SK-N-SH (cell line): ENCODE measurements at regions not wholly inside any gene's neighbourhood (a gene's known extent, or its start where the extent isn't known, plus 50 kb on each side); places are given as distances from the start of the nearest gene placed in this dataset.

Experiments
- CTCF ChIA-PET: fragments of 300-600, 350-600 bp; formaldehyde crosslinking; extraction: SDS; loops from one replicate; lab custom pipeline; 2021; lab: Yijun Ruan, JAX
- POLR2A ChIA-PET: fragments of 350-600 bp; sonication (Branson Sonifier 250); formaldehyde crosslinking; extraction: SDS; loops from one replicate; lab custom pipeline; 2020; ENCODE audit warnings: antibody characterized with exemption, inconsistent platforms; lab: Yijun Ruan, JAX
- DNase-seq: peaks from one replicate; pipeline ENCODE4 v3.0.0; 2012
- H2AFZ ChIP-seq: fragments of 200-600 bp; sonication (generic); 2 replicates; pipeline ENCODE4 v1.8.1; 2016; ENCODE audit warnings: antibody characterized with exemption, mild to moderate bottlenecking, low read depth
- H3F3A ChIP-seq: fragments of 200-600 bp; sonication (generic); replicated peaks from 2 replicates; pipeline ENCODE3; 2016; ENCODE audit warnings: antibody characterized with exemption, mild to moderate bottlenecking; ENCODE audit not compliant: insufficient read depth
- H3K27ac ChIP-seq, 2 experiments: fragments of 200-500 bp in 1 of 2; fragments of 200-600 bp in 1 of 2; sonication (Bioruptor generic) in 1 of 2; sonication (generic), shearing (Covaris generic) in 1 of 2; 2 replicates each; pipeline versions ENCODE4 v1.5.1 to v1.6.1; 2014 to 2016; ENCODE audit warnings: low read depth in 2 of 2, inconsistent platforms in 1 of 2, low read length in 1 of 2, mild to moderate bottlenecking in 1 of 2, mixed read lengths in 1 of 2
- H3K27me3 ChIP-seq: fragments of 200-600 bp; sonication (generic), shearing (Covaris generic); 2 replicates; pipeline ENCODE4 v1.6.1; 2016; ENCODE audit warnings: mixed run types; ENCODE audit not compliant: insufficient read depth
- H3K36me3 ChIP-seq, 2 experiments: fragments of 200-500 bp in 1 of 2; fragments of 200-600 bp in 1 of 2; sonication (Bioruptor generic) in 1 of 2; sonication (generic) in 1 of 2; replicated peaks in 1 of 2; 2 replicates each; pipeline versions ENCODE3 to v1.5.1; 2014 to 2016; ENCODE audit warnings: low read length in 1 of 2, mild to moderate bottlenecking in 1 of 2; ENCODE audit not compliant: insufficient read depth in 2 of 2, control insufficient read depth in 1 of 2
- H3K4me1 ChIP-seq, 2 experiments: fragments of 200-500 bp in 1 of 2; fragments of 200-600 bp in 1 of 2; sonication (Bioruptor generic) in 1 of 2; sonication (generic), shearing (Covaris generic) in 1 of 2; 2 replicates each; pipeline versions ENCODE4 v1.5.1 to v1.6.1; 2014 to 2016; ENCODE audit warnings: low read depth in 1 of 2, low read length in 1 of 2, mixed run types in 1 of 2; ENCODE audit not compliant: insufficient read depth in 2 of 2, control insufficient read depth in 1 of 2
- H3K4me2 ChIP-seq: fragments of 200-600 bp; sonication (generic), shearing (Covaris generic); 2 replicates; pipeline ENCODE4 v1.6.1; 2017; ENCODE audit warnings: mixed run types
- H3K4me3 ChIP-seq, 2 experiments: fragments of 200-500 bp in 1 of 2; fragments of 200-600 bp in 1 of 2; sonication (Bioruptor generic) in 1 of 2; sonication (generic), shearing (Covaris generic) in 1 of 2; 2 replicates each; pipeline versions ENCODE4 v1.5.1 to v1.8.1; 2014 to 2016; ENCODE audit warnings: low read depth in 2 of 2, inconsistent platforms in 1 of 2, low read length in 1 of 2, mild to moderate bottlenecking in 1 of 2, mixed read lengths in 1 of 2, moderate library complexity in 1 of 2
- H3K79me2 ChIP-seq: fragments of 200-600 bp; sonication (generic); 2 replicates; pipeline ENCODE4 v1.8.1; 2017; ENCODE audit warnings: mild to moderate bottlenecking; ENCODE audit not compliant: insufficient read depth
- H3K9ac ChIP-seq: fragments of 200-600 bp; sonication (generic); 2 replicates; pipeline ENCODE4 v1.6.1; 2017; ENCODE audit warnings: mixed run types
- H3K9me2 ChIP-seq: fragments of 200-600 bp; sonication (generic); 2 replicates; pipeline ENCODE4 v1.6.1; 2017; ENCODE audit warnings: mixed run types
- H3K9me3 ChIP-seq: fragments of 200-600 bp; sonication (generic); 2 replicates; pipeline ENCODE4 v1.6.1; 2017; ENCODE audit warnings: mixed run types, mild to moderate bottlenecking, moderate library complexity
- H4K20me1 ChIP-seq: fragments of 200-600 bp; sonication (generic); 2 replicates; pipeline ENCODE4 v1.6.1; 2017; ENCODE audit warnings: mild to moderate bottlenecking, mixed run types; ENCODE audit not compliant: insufficient read depth
- CHD2 ChIP-seq: fragments of 150-350 bp; IDR thresholded peaks from 2 replicates; pipeline ENCODE4 v1.6.1; 2018; ENCODE audit warnings: low read length; ENCODE audit not compliant: partially characterized antibody
- EP300 ChIP-seq, 2 experiments: IDR thresholded peaks; 2 replicates each; pipeline versions ENCODE4 v1.4.0 to v1.6.1; 2012; ENCODE audit warnings: borderline replicate concordance in 1 of 2, low read depth in 1 of 2, low read length in 1 of 2
- EZH2phosphoT487 ChIP-seq: fragments of 200-600 bp; sonication (generic); IDR thresholded peaks from 2 replicates; pipeline ENCODE4 v1.6.1; 2017; ENCODE audit warnings: low read depth, mixed run types, mild to moderate bottlenecking, antibody characterized with exemption, moderate library complexity, borderline replicate concordance
- GABPA ChIP-seq: IDR thresholded peaks from 2 replicates; pipeline ENCODE4 v1.4.0; 2012; ENCODE audit warnings: low read depth, mild to moderate bottlenecking
- GATA2 ChIP-seq: sonication (generic); formaldehyde crosslinking; IDR thresholded peaks from 2 replicates; pipeline ENCODE4 v1.5.0; 2020; ENCODE audit warnings: mild to moderate bottlenecking, missing genetic modification reagents
- MEF2A ChIP-seq: IDR thresholded peaks from 2 replicates; pipeline ENCODE4 v1.4.0; 2012; ENCODE audit warnings: low read depth, borderline replicate concordance
- MXI1 ChIP-seq: IDR thresholded peaks from 2 replicates; pipeline ENCODE4 v1.6.1; 2012; ENCODE audit warnings: mild to moderate bottlenecking, low read depth, low read length, improper control_type of control experiment
- NRF1 ChIP-seq: IDR thresholded peaks from 2 replicates; pipeline ENCODE4 v1.6.1; 2012; ENCODE audit warnings: low read depth, mild to moderate bottlenecking, low read length
- RAD21 ChIP-seq: IDR thresholded peaks from 2 replicates; pipeline ENCODE4 v1.6.1; 2012; ENCODE audit warnings: mild to moderate bottlenecking, low read length
- RCOR1 ChIP-seq: fragments of 150-350 bp; IDR thresholded peaks from 2 replicates; pipeline ENCODE4 v1.6.1; 2017; ENCODE audit warnings: antibody characterized with exemption, low read length
- RFX5 ChIP-seq: IDR thresholded peaks from 2 replicates; pipeline ENCODE4 v1.6.1; 2012; ENCODE audit warnings: mild to moderate bottlenecking, improper control_type of control experiment, low read length
- RXRA ChIP-seq: IDR thresholded peaks from 2 replicates; pipeline ENCODE4 v1.4.0; 2012; ENCODE audit warnings: low read depth, mild to moderate bottlenecking, borderline replicate concordance
- TAF1 ChIP-seq: IDR thresholded peaks from 2 replicates; pipeline ENCODE4 v1.6.1; 2012; ENCODE audit warnings: low read depth, mild to moderate bottlenecking, low read length, moderate library complexity, borderline replicate concordance
- TCF12 ChIP-seq: IDR thresholded peaks from 2 replicates; pipeline ENCODE4 v1.4.0; 2012
- TEAD4 ChIP-seq: IDR thresholded peaks from 2 replicates; pipeline ENCODE4 v1.4.0; 2012; ENCODE audit warnings: mild to moderate bottlenecking, borderline replicate concordance; ENCODE audit not compliant: insufficient read depth
- USF1 ChIP-seq: IDR thresholded peaks from 2 replicates; pipeline ENCODE4 v1.4.0; 2012; ENCODE audit warnings: low read depth, borderline replicate concordance
- WGBS: methylation state at CpG from one replicate; pipeline ENCODE4 v1.1.6; 2017; ENCODE audit warnings: low lambda C conversion rate; 5-methylcytosine and 5-hydroxymethylcytosine counted together
- TF ChIP-seq, protein P1 (sequence below): IDR thresholded peaks from 2 replicates; pipeline ENCODE4 v1.4.0; 2012; ENCODE audit warnings: low read depth, borderline replicate concordance
- TF ChIP-seq, protein P2 (sequence below): fragments of 200-600 bp; sonication (generic); IDR thresholded peaks from 2 replicates; pipeline ENCODE4 v1.6.1; 2017; ENCODE audit warnings: antibody characterized with exemption, mild to moderate bottlenecking, moderate library complexity

DNA sequence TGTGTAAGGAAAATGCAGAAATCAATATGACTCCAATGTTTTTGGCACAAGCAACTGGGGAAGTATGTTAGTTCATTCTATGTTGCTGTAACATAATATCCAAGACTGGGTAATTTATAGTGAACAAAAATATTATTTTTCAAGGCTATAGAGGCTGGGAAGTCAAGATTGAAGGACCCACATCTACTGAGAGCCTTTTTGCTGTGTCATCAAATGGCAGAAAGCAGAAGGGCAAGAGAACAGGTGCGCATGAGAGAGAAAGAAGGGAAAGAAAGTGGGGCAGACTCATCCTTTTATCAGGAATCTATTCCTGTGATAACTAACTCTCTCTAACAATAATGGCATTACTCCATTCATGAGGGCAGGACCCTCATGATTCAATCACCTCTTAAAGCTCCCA is 237.2 kb downstream of the FAT4 start:
- DNase-seq = no peak
- no peaks in the 10 kb centered on the region for H3K79me2 ChIP-seq
- no peak for TF ChIP-seq RCOR1
- no peak for TF ChIP-seq TCF12
- TF ChIP-seq EZH2phosphoT487 = no peak
- TF ChIP-seq NRF1 = no peak
- no peak for TF ChIP-seq GATA2 (CRISPR knock-in tag)
- TF ChIP-seq GABPA = no peak
- TF ChIP-seq TAF1 = no peak
- TF ChIP-seq RXRA = no peak
- no peak for TF ChIP-seq TEAD4
- TF ChIP-seq, protein P1, sequence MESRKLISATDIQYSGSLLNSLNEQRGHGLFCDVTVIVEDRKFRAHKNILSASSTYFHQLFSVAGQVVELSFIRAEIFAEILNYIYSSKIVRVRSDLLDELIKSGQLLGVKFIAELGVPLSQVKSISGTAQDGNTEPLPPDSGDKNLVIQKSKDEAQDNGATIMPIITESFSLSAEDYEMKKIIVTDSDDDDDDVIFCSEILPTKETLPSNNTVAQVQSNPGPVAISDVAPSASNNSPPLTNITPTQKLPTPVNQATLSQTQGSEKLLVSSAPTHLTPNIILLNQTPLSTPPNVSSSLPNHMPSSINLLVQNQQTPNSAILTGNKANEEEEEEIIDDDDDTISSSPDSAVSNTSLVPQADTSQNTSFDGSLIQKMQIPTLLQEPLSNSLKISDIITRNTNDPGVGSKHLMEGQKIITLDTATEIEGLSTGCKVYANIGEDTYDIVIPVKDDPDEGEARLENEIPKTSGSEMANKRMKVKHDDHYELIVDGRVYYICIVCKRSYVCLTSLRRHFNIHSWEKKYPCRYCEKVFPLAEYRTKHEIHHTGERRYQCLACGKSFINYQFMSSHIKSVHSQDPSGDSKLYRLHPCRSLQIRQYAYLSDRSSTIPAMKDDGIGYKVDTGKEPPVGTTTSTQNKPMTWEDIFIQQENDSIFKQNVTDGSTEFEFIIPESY = no peak
- TF ChIP-seq RAD21 = no peak
- no peak for TF ChIP-seq RFX5
- TF ChIP-seq USF1 = no peak
- TF ChIP-seq MEF2A = no peak
- TF ChIP-seq EP300 (IDR thresholded peaks at IDR 0.05; ENCODE audit: borderline replicate concordance in 1 of 2, low read depth in 1 of 2, low read length in 1 of 2) = no peak
- TF ChIP-seq MXI1 = no peak
- TF ChIP-seq, protein P2, sequence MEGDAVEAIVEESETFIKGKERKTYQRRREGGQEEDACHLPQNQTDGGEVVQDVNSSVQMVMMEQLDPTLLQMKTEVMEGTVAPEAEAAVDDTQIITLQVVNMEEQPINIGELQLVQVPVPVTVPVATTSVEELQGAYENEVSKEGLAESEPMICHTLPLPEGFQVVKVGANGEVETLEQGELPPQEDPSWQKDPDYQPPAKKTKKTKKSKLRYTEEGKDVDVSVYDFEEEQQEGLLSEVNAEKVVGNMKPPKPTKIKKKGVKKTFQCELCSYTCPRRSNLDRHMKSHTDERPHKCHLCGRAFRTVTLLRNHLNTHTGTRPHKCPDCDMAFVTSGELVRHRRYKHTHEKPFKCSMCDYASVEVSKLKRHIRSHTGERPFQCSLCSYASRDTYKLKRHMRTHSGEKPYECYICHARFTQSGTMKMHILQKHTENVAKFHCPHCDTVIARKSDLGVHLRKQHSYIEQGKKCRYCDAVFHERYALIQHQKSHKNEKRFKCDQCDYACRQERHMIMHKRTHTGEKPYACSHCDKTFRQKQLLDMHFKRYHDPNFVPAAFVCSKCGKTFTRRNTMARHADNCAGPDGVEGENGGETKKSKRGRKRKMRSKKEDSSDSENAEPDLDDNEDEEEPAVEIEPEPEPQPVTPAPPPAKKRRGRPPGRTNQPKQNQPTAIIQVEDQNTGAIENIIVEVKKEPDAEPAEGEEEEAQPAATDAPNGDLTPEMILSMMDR = no peak
- no peak for TF ChIP-seq CHD2
- no peaks in the 10 kb centered on the region for H3K36me3 ChIP-seq
- ChIA-PET POLR2A (no interaction called here), CTCF (no interaction called here)
- H2AFZ ChIP-seq = no peak overlapping the region
- no peak overlapping the region for H3K27ac ChIP-seq
- no peaks in the 10 kb centered on the region for H3F3A ChIP-seq
- H3K4me2 ChIP-seq = no peak overlapping the region
- no peaks in the 10 kb centered on the region for H3K9me3 ChIP-seq
- no peak overlapping the region for H3K4me3 ChIP-seq
- no peaks in the 10 kb centered on the region for H3K9me2 ChIP-seq
- H3K4me1 ChIP-seq = no peaks in the 10 kb centered on the region
- 88% methylated on average over 1 of the region's 1 CpG for WGBS
- no peak overlapping the region for H3K9ac ChIP-seq
- no peaks in the 10 kb centered on the region for H4K20me1 ChIP-seq
- no peaks in the 10 kb centered on the region for H3K27me3 ChIP-seq
